Esophagus muscularis mucosa (tissue), 4 donors: ENCODE measurements at regions not wholly inside any gene's neighbourhood (a gene's known extent, or its start where the extent isn't known, plus 50 kb on each side); places are given as distances from the start of the nearest gene placed in this dataset.

ENCODE experiments used
- CTCF ChIP-seq, 3 experiments: fragments of 200-600 bp in 2 of 3; fragments of 450-650 bp in 1 of 3; sonication (generic) in 2 of 3; IDR thresholded peaks; one replicate each; pipeline ENCODE4 v1.5.1; 2017 to 2019; ENCODE audit warnings: antibody characterized with exemption in 3 of 3, mild to moderate bottlenecking in 2 of 3, moderate library complexity in 1 of 3
- EP300 ChIP-seq: sonication (generic); formaldehyde crosslinking; IDR thresholded peaks from one replicate; pipeline ENCODE4 v1.6.1; 2017; ENCODE audit warnings: antibody characterized with exemption
- POLR2A ChIP-seq: fragments of 450-650 bp; IDR thresholded peaks from one replicate; pipeline ENCODE4 v1.6.1; 2017; ENCODE audit warnings: antibody characterized with exemption, moderate library complexity, mild to moderate bottlenecking, low read depth
- POLR2AphosphoS5 ChIP-seq, 2 donors: sonication (generic); formaldehyde crosslinking; IDR thresholded peaks; one replicate each; pipeline ENCODE4 v1.6.1; 2017; ENCODE audit warnings: antibody characterized with exemption in 2 of 2

DNA sequence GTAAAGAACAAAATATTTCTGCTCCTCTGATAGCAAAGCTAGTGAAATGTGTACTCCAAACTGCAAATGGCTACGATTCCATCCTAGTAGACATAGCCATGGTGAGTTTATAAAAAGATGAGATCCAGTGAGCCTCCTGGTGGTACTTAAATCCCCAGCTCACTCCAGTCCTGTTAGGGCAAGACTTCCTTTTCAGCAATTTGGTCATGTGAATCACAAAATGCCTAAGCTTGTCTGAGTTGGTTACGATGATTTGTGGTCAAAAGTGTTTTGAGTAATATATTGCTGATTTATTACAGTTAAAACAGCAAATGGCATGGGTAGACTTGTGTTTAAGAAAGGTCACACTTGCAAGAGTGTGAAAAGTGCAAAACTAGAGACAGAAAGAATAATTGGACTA, 102.7 kb upstream of the NAV3 start:
- no peak for TF ChIP-seq CTCF (IDR thresholded peaks at IDR 0.05)
- TF ChIP-seq POLR2A: no peak
- TF ChIP-seq POLR2AphosphoS5 (IDR thresholded peaks at IDR 0.05): no peak
- no peak for TF ChIP-seq EP300
